GM23248 (cell line): ENCODE measurements at regions not wholly inside any gene's neighbourhood (a gene's known extent, or its start where the extent isn't known, plus 50 kb on each side); places are given as distances from the start of the nearest gene placed in this dataset.

Experiments
- EZH2 ChIP-seq: fragments of 200-600 bp; sonication (generic); IDR thresholded peaks from 2 replicates; pipeline ENCODE4 v1.6.1; 2018; ENCODE audit warnings: antibody characterized with exemption, mild to moderate bottlenecking; ENCODE audit not compliant: insufficient read depth, poor library complexity, severe bottlenecking
- EZH2phosphoT487 ChIP-seq: fragments of 200-600 bp; sonication (generic); IDR thresholded peaks from 2 replicates; pipeline ENCODE4 v1.6.1; 2018; ENCODE audit warnings: antibody characterized with exemption, moderate library complexity, mild to moderate bottlenecking, low read depth; ENCODE audit not compliant: insufficient read depth

DNA sequence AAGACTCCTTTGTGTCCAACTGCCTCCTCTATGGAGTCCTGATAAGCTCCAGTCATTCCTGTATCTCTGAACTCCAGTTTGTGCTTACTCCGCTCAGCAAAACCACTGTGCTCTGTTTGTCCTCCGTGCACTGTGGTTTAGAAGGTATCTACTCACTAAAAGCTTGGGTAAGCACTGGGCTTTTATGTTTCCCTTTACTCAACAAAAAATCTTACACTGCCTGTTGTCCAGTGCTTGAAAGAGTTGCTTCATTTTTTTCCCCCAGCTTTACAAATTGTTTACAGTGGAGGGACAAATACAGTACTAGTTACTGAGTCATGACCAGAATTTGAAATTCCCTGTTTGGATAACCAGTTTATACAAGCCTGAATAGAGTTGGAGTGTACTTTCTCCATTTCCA lies 545.3 kb upstream of the FAT1 start:
- TF ChIP-seq EZH2 (no peak), EZH2phosphoT487 (no peak)
